Astrocyte of the cerebellum (primary cell): ENCODE measurements at regions not wholly inside any gene's neighbourhood (a gene's known extent, or its start where the extent isn't known, plus 50 kb on each side); places are given as distances from the start of the nearest gene placed in this dataset.

Experiments used
- DNase-seq: peaks from one replicate; pipeline ENCODE4 v3.0.0-alpha.2; 2011; ENCODE audit warnings: low read depth
- H3K4me3 ChIP-seq: 2 replicates; pipeline ENCODE4 v1.5.1; 2011; ENCODE audit warnings: mild to moderate bottlenecking, low read depth, low read length, moderate library complexity
- in situ Hi-C: cut with HindIII; loops from 2 replicates; pipeline ENCODE4 v1.10.0; 2017; ENCODE audit warnings: low sequenced_read_pairs
- TF ChIP-seq, protein P1 (sequence below): IDR thresholded peaks from 2 replicates; pipeline ENCODE4 v1.5.1; 2012; ENCODE audit warnings: low read length, low read depth, moderate library complexity, mild to moderate bottlenecking; ENCODE audit errors: missing control alignments

DNA sequence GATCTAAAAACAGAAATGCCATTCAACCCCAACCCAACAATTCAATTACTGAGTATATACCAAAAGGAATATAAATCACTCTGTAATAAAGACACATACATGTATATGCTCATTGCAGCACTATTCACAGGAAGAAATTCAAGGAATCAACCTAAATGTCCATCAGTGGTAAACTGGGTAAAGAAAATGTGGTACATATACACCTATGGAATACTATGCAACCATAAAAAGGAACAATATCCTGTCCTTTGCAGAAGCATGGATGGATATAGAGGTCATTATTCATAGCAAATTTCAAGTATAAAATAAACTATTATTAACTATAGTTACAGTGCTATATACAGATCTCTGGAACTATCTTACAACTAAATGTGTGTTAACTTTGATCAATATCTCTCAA, 599.3 kb downstream of the CDH11 start:
- in situ Hi-C loops = no loop called here
- no peak overlapping the region for H3K4me3 ChIP-seq
- DNase-seq = no peak
- TF ChIP-seq, protein P1, sequence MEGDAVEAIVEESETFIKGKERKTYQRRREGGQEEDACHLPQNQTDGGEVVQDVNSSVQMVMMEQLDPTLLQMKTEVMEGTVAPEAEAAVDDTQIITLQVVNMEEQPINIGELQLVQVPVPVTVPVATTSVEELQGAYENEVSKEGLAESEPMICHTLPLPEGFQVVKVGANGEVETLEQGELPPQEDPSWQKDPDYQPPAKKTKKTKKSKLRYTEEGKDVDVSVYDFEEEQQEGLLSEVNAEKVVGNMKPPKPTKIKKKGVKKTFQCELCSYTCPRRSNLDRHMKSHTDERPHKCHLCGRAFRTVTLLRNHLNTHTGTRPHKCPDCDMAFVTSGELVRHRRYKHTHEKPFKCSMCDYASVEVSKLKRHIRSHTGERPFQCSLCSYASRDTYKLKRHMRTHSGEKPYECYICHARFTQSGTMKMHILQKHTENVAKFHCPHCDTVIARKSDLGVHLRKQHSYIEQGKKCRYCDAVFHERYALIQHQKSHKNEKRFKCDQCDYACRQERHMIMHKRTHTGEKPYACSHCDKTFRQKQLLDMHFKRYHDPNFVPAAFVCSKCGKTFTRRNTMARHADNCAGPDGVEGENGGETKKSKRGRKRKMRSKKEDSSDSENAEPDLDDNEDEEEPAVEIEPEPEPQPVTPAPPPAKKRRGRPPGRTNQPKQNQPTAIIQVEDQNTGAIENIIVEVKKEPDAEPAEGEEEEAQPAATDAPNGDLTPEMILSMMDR = no peak

DNA sequence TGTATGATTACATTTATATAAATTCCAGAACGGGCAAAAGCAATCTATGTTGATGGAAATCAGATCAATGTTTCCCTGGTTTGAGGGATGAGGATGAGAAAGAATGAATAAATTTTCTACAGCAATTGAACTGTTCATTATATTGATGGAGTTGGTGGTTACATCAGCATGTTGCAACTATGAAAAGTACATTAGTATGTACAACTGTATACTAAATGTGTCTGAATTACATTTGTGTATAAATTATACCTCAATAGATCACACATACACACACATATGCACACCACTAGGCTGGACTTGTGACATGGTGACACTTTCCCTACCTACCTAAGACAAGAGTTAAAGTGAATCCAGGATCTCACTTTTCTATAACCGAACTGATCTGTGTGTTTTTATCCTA, 608.0 kb downstream of the CDH11 start:
- no peak for DNase-seq
- no peak overlapping the region for H3K4me3 ChIP-seq
- TF ChIP-seq, protein P1 = no peak
- in situ Hi-C loops = no loop called here

DNA sequence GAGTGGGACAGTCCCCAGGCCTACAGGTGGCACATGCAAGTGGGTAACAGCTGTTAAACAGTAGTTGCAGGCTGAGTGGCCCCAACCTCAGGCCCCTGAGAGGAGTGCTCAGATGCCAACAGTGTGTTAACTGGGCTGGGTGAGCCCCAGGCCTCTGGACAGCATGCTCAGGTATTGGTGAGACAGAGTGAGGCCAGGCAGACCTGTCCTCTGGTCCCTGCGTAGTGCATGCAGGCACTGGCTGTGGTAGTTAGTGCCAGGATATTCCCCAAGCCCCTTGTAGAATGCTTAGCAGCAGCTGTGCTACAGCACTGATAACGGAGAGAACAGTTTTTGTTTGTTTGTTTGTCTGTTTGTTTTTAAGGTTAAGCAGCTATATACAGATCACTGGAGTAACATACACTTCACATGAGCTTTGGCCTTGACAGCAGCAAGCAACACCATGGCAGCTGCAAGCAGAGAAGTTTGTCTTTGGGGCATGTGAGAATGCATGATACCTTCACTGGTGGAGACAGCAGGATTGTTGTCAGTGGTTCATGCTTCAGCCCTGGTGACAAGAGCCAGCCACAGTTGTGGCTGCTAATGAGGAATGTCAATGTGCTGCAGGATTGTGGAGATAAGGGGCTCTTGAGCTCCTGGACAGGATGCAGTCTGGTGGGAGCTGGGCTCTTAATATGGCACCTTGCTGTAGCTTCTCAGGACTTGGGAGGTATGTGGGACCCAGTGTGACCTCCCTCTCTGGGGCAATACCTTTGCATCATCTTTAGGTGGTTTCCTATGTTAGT, 614.4 kb downstream of the CDH11 start:
- no peak for DNase-seq
- TF ChIP-seq, protein P1 = no peak
- in situ Hi-C loops = no loop called here
- H3K4me3 ChIP-seq = no peak overlapping the region

DNA sequence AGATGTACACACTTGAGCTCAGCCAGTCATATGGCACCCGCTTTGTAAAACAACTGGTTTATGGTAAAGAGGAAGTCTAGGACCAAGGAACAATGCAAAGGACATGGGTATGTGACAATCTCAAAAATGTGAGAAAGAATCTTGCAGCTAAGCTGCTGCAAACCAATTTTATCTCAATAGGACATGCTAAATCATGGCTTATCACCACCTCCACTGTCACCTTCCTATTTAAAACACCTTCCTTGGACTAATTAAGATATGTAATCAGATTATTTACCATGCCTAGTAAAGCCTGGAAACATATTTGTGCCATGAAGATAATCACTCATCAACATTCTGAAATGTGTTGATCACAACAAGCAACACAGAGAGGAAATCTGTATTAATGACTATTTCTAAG, 622.7 kb downstream of the CDH11 start:
- DNase-seq = no peak
- no peak overlapping the region for H3K4me3 ChIP-seq
- TF ChIP-seq, protein P1 = no peak
- in situ Hi-C loops = no loop called here

DNA sequence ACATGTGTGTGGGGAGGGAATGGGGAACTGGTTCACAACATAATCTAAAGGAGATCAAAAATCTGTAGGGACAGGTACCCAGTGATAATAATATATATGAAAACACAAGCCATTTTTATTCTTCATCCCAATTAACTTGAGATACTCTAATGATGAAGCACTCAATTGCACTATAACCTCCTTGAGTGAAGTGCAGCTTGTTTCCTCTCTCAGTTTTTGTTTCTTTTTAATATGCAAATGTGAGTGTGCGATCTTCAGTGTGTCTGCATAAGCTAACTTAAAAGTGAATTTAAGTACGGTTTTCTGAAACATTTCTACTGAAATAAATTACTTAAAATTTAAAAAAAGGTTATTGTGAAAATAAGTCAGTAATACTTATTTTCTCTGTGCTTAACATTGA, 623.5 kb downstream of the CDH11 start:
- TF ChIP-seq, protein P1 = no peak
- in situ Hi-C loops = no loop called here
- H3K4me3 ChIP-seq = no peak overlapping the region
- DNase-seq = no peak

DNA sequence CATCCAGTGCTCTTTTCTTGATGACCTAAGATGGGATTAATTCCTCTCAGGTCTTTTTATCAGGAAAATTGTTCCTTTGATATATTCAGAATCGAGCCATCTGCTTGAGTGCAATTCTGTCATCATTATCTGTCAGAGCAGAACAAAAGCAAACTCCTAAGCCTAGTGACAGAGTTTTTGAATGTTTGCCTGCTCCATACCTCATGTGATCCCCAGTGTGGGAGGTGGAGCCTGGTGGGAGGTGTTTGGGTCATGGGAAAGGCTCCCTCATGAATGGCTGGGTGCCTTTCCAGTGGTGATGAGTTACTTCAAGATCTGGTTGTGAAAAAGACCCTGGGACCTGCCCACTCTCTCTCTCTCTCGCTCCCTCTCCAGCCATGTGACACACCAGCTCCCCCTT, 628.2 kb downstream of the CDH11 start:
- no peak for DNase-seq
- TF ChIP-seq, protein P1 = no peak
- in situ Hi-C loops = no loop called here
- no peak overlapping the region for H3K4me3 ChIP-seq
